Tibial nerve (tissue), 4 donors: ENCODE measurements at regions not wholly inside any gene's neighbourhood (a gene's known extent, or its start where the extent isn't known, plus 50 kb on each side); places are given as distances from the start of the nearest gene placed in this dataset.

ENCODE experiments used
- EP300 ChIP-seq, 2 donors: sonication (generic); formaldehyde crosslinking; IDR thresholded peaks; one replicate each; pipeline ENCODE4 v1.6.1; 2017; ENCODE audit warnings: antibody characterized with exemption in 2 of 2, mild to moderate bottlenecking in 1 of 2
- TF ChIP-seq, protein P1 (sequence below), 5 experiments: fragments of 200-600 bp in 3 of 5; fragments of 450-650 bp in 2 of 5; sonication (generic) in 3 of 5; IDR thresholded peaks; one replicate each; pipeline ENCODE4 v1.5.1; 2016 to 2019; ENCODE audit warnings: antibody characterized with exemption in 5 of 5, mild to moderate bottlenecking in 3 of 5, moderate library complexity in 2 of 5

- TF ChIP-seq, protein P1, sequence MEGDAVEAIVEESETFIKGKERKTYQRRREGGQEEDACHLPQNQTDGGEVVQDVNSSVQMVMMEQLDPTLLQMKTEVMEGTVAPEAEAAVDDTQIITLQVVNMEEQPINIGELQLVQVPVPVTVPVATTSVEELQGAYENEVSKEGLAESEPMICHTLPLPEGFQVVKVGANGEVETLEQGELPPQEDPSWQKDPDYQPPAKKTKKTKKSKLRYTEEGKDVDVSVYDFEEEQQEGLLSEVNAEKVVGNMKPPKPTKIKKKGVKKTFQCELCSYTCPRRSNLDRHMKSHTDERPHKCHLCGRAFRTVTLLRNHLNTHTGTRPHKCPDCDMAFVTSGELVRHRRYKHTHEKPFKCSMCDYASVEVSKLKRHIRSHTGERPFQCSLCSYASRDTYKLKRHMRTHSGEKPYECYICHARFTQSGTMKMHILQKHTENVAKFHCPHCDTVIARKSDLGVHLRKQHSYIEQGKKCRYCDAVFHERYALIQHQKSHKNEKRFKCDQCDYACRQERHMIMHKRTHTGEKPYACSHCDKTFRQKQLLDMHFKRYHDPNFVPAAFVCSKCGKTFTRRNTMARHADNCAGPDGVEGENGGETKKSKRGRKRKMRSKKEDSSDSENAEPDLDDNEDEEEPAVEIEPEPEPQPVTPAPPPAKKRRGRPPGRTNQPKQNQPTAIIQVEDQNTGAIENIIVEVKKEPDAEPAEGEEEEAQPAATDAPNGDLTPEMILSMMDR (IDR thresholded peaks at IDR 0.05): no peak
- TF ChIP-seq EP300 (IDR thresholded peaks at IDR 0.05): no peak
Observed at GRCh38 chr9:12628546-12628945, 64.6 kb upstream of the TYRP1 start.
